Trophoblast cell (in vitro differentiated cells and primary cell): ENCODE measurements at regions not wholly inside any gene's neighbourhood (a gene's known extent, or its start where the extent isn't known, plus 50 kb on each side); places are given as distances from the start of the nearest gene placed in this dataset.
"Not testable (repeated sequence)": the region's sequence is repeated elsewhere in the genome, so short reads cannot be mapped to it uniquely, and the experiment has no call there.

ENCODE experiments used
- DNase-seq, 2 donors: peaks; one replicate each; pipeline ENCODE4 v3.0.0-alpha.2; 2016
- H2AFZ ChIP-seq: 2 replicates; pipeline ENCODE4 v1.6.1; 2013; ENCODE audit warnings: low read length, moderate library complexity, mild to moderate bottlenecking; ENCODE audit not compliant: insufficient read depth, poor library complexity
- H2AK5ac ChIP-seq: 2 replicates; pipeline ENCODE4 v1.6.1; 2013; ENCODE audit warnings: mild to moderate bottlenecking, low read length
- H2BK120ac ChIP-seq: 2 replicates; pipeline ENCODE4 v1.6.1; 2013; ENCODE audit warnings: low read length, mild to moderate bottlenecking, moderate library complexity; ENCODE audit not compliant: insufficient read depth, poor library complexity
- H2BK12ac ChIP-seq: 2 replicates; pipeline ENCODE4 v1.6.1; 2013; ENCODE audit warnings: mild to moderate bottlenecking, low read length, moderate library complexity
- H2BK5ac ChIP-seq: 2 replicates; pipeline ENCODE4 v1.6.1; 2013; ENCODE audit warnings: low read length, low read depth, moderate library complexity, mild to moderate bottlenecking; ENCODE audit not compliant: poor library complexity
- H3K14ac ChIP-seq: 2 replicates; pipeline ENCODE4 v1.6.1; 2013; ENCODE audit warnings: mild to moderate bottlenecking, low read length
- H3K18ac ChIP-seq: 2 replicates; pipeline ENCODE4 v1.6.1; 2013; ENCODE audit warnings: mild to moderate bottlenecking, low read length
- H3K23ac ChIP-seq: 2 replicates; pipeline ENCODE4 v1.6.1; 2013; ENCODE audit warnings: low read length
- H3K27ac ChIP-seq: 2 replicates; pipeline ENCODE4 v1.5.1; 2013; ENCODE audit warnings: low read depth, mild to moderate bottlenecking, inconsistent platforms, low read length, moderate library complexity
- H3K27me3 ChIP-seq: 2 replicates; pipeline ENCODE4 v1.6.1; 2013; ENCODE audit warnings: inconsistent platforms, mild to moderate bottlenecking, low read length, moderate library complexity; ENCODE audit not compliant: insufficient read depth
- H3K36me3 ChIP-seq, 2 experiments: 1 replicate in 1 of 2; 2 replicates in 1 of 2; pipeline ENCODE4 v1.6.1; 2013; ENCODE audit warnings: low read length in 2 of 2, mild to moderate bottlenecking in 2 of 2, moderate library complexity in 1 of 2; ENCODE audit not compliant: insufficient read depth in 2 of 2, control insufficient read depth in 1 of 2
- H3K4ac ChIP-seq: 2 replicates; pipeline ENCODE4 v1.6.1; 2013; ENCODE audit warnings: low read depth, mild to moderate bottlenecking, low read length, moderate library complexity
- H3K4me1 ChIP-seq, 2 experiments: 1 replicate in 1 of 2; 2 replicates in 1 of 2; pipeline ENCODE4 v1.6.1; 2013; ENCODE audit warnings: low read length in 2 of 2, mild to moderate bottlenecking in 2 of 2, moderate library complexity in 1 of 2; ENCODE audit not compliant: insufficient read depth in 2 of 2, control insufficient read depth in 1 of 2
- H3K4me2 ChIP-seq: 2 replicates; pipeline ENCODE4 v1.6.1; 2013; ENCODE audit warnings: inconsistent platforms, mild to moderate bottlenecking, low read length, moderate library complexity
- H3K4me3 ChIP-seq: 2 replicates; pipeline ENCODE4 v1.5.1; 2013; ENCODE audit warnings: mild to moderate bottlenecking, low read depth, low read length, inconsistent platforms
- H3K79me1 ChIP-seq: one replicate; pipeline ENCODE4 v1.6.1; 2013; ENCODE audit warnings: low read length
- H3K79me2 ChIP-seq: 2 replicates; pipeline ENCODE4 v1.6.1; 2013; ENCODE audit warnings: low read length, mild to moderate bottlenecking; ENCODE audit not compliant: control insufficient read depth, insufficient read depth, poor library complexity
- H3K9ac ChIP-seq: 2 replicates; pipeline ENCODE4 v1.6.1; 2013; ENCODE audit warnings: mild to moderate bottlenecking, low read length
- H3K9me3 ChIP-seq: 2 replicates; pipeline ENCODE4 v1.6.1; 2013; ENCODE audit warnings: low read depth, mild to moderate bottlenecking, control low read depth, inconsistent platforms, low read length; ENCODE audit not compliant: insufficient read depth
- H4K12ac ChIP-seq: 2 replicates; pipeline ENCODE4 v1.6.1; 2013; ENCODE audit warnings: low read depth, mild to moderate bottlenecking, low read length, moderate library complexity
- H4K8ac ChIP-seq: 2 replicates; pipeline ENCODE4 v1.6.1; 2013; ENCODE audit warnings: low read depth, mild to moderate bottlenecking, low read length, moderate library complexity
- H4K91ac ChIP-seq: one replicate; pipeline ENCODE4 v1.6.1; 2013; ENCODE audit warnings: low read depth, mild to moderate bottlenecking, low read length, moderate library complexity
- WGBS: extraction: QIAGEN DNeasy Blood & Tissue Kit; methylation state at CpG from one replicate; pipeline ENCODE4 v1.1.7; 2013; ENCODE audit warnings: missing lambda C conversion rate; ENCODE audit not compliant: insufficient read length, insufficient coverage; ENCODE audit errors: extremely low coverage; 5-methylcytosine and 5-hydroxymethylcytosine counted together

DNA sequence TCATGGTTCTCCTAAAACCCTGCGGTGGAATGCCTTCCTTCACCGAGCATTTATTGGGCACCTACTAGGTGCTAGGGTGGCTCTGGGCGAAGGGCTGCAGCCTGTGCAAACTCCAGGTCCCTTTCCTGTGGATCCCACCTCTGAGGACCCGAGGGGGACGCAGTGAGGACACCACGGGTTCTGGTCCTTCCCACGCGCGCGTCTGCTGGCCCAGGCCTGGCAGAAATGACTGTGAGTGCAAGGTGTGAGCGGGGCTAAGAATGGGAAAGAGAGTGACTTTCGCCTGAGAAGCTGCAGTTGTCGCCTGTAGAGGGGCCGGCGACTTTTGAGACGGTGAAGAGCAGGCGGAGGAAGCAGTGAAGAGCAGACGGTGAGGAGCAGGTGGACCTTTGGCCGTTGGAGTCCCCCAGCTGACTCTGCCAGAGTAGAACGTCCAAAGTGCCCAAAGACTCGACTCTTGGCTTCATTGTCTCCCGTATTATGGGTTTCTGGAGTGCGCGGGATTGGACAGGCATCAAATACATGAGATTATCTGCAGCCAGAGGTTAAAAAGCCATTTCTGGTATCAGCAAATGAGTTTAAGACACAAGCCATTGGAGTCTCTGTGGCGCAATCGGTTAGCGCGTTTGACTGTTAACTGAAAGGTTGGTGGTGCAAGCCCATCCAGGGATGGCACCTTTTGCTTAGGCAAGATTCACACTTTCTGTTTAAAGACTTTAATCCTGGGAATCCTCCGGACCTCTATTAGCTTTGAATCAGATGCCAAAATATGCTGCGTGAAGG is 78.1 kb downstream of the PPIAL4G start:
- H3K79me2 ChIP-seq, H3K27me3 ChIP-seq, H3K79me1 ChIP-seq, H4K12ac ChIP-seq, H3K27ac ChIP-seq, H3K4me2 ChIP-seq, H3K4me3 ChIP-seq, H3K36me3 ChIP-seq, H3K4me1 ChIP-seq, H3K23ac ChIP-seq, H3K9me3 ChIP-seq, H4K91ac ChIP-seq, DNase-seq, H2BK5ac ChIP-seq, H2AFZ ChIP-seq, H3K9ac ChIP-seq, H2BK120ac ChIP-seq, H4K8ac ChIP-seq, H2AK5ac ChIP-seq, H3K18ac ChIP-seq, H3K14ac ChIP-seq, H2BK12ac ChIP-seq, H3K4ac ChIP-seq: not testable (repeated sequence)
- no CpG with 5 or more reads among the region's 30 CpGs for WGBS

DNA sequence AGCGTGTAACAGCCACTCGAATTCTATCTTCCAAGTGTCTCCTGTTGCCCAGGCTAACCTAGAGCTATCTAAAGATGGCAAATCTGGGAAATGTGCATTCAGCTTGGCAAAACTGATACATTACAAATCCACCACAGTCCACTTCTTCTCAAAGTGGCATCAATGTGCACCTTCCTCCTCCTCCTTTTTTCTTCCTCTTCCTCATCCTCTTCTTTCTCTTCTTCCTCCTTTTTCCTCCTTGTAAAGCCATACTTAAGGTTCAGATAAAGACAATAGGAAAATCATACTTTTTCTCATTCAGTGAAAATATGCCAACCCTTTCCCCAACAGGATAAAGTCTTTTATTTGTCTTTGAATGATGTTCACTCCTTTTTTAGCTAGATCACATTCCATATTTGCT is 79.2 kb downstream of the PPIAL4G start:
- no CpG with 5 or more reads among the region's 2 CpGs for WGBS
- H3K79me1 ChIP-seq, H3K27ac ChIP-seq, H3K4me3 ChIP-seq, H3K4me2 ChIP-seq, H4K8ac ChIP-seq, H4K12ac ChIP-seq, H3K27me3 ChIP-seq, DNase-seq, H3K9me3 ChIP-seq, H3K79me2 ChIP-seq, H3K4ac ChIP-seq, H3K23ac ChIP-seq, H2BK120ac ChIP-seq, H2BK5ac ChIP-seq, H3K18ac ChIP-seq, H2BK12ac ChIP-seq, H3K9ac ChIP-seq, H3K14ac ChIP-seq, H4K91ac ChIP-seq, H3K4me1 ChIP-seq, H3K36me3 ChIP-seq, H2AK5ac ChIP-seq, H2AFZ ChIP-seq: not testable (repeated sequence)

DNA sequence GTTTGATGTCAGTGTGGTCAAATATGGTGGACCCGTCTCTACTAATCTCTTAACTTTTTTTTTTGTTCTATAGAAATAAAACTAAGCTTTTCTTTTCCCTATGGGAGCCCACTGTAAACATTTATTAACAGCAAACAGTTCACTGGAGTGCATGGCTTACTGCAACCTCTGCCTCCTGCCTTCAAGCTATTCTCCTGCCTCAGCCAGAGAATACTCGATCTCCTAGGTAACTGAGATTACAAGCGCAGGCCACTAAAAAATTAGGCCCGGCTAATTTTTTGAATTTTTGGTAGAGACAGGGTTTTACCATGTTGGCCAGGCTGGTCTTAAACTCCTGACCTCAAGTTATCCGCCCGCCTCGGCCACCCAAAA is 80.0 kb downstream of the PPIAL4G start:
- H3K14ac ChIP-seq, H3K36me3 ChIP-seq, H3K79me2 ChIP-seq, H3K27me3 ChIP-seq, H2AK5ac ChIP-seq, H4K8ac ChIP-seq, H4K91ac ChIP-seq, H2BK12ac ChIP-seq, H3K23ac ChIP-seq, H3K4ac ChIP-seq, H3K4me2 ChIP-seq, H3K18ac ChIP-seq, H2AFZ ChIP-seq, H2BK5ac ChIP-seq, H3K4me1 ChIP-seq, H3K9ac ChIP-seq, H4K12ac ChIP-seq, H2BK120ac ChIP-seq, H3K27ac ChIP-seq, H3K79me1 ChIP-seq, H3K4me3 ChIP-seq, H3K9me3 ChIP-seq: not testable (repeated sequence)
- WGBS: no CpG with 5 or more reads among the region's 7 CpGs
- DNase-seq: peak; percentile 18 to 53

DNA sequence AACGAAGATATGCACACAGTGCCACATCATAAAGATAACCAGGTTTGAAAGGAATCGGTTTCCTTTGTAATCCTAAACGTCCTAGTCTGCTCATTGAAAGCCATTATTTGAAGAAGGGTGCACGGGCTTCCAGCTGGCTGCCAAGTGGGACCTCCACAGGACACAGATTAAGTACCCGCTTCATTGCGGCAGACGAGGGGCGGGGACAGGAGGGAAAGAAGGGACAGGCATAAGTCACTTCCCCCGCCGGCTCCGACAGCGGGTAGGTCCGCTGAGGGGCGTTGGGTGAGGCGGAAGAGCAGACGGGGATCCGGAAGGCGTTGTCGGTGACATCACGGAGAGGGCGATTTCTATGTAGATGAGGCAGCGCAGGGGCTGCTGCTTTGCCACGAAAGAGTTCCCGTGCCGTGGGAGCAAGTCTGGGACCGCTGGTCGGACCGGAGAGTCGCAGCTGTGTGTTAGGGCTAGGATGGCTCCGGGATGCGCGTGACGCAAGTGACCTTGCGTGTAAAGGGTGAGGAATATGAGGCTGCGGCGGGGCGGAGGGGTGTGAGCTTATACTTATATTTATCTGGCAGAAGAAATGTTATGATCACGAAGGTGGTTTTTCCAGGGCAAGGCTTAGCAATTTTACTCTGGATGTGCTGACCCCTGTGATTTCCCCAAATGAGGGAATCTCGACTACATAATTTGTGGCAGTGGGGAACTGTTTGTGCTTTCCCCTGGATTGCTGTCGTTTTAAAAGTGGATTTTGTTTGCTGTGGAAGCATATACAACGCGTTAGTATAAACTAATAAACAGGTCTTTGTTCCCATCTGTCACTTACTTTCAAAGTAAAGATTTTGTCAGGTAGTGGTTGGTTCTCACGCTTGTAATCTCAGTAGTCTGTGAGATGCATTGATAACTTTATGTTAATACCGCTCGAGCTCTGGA is 80.7 kb downstream of the PPIAL4G start:
- WGBS: no CpG with 5 or more reads among the region's 45 CpGs
- Histone ChIP-seq H3K18ac (peak overlapping the region; percentile 47), H3K4me3 (peak overlapping the region; percentile 84), H3K9ac (peak overlapping the region; percentile 88), H3K4me2 (peak overlapping the region; percentile 96), H3K14ac (peak overlapping the region; percentile 88), H4K91ac (peak overlapping the region; percentile 79), H2BK5ac (peak overlapping the region; percentile 52), H4K12ac (peak overlapping the region; percentile 77), H2BK120ac (peak overlapping the region; percentile 26), H2AFZ (peak overlapping the region; percentile 88), H4K8ac (peak overlapping the region; percentile 77), H3K27ac (peak overlapping the region; percentile 52)
- H3K4ac ChIP-seq, H3K79me2 ChIP-seq, H2BK12ac ChIP-seq, H3K9me3 ChIP-seq, H3K27me3 ChIP-seq, H3K23ac ChIP-seq, H3K4me1 ChIP-seq, H3K79me1 ChIP-seq, H2AK5ac ChIP-seq, H3K36me3 ChIP-seq: not testable (repeated sequence)
- peak; percentile 63 to 77 for DNase-seq
